A673 (cell line): ENCODE measurements at regions not wholly inside any gene's neighbourhood (a gene's known extent, or its start where the extent isn't known, plus 50 kb on each side); places are given as distances from the start of the nearest gene placed in this dataset.

Experiments
- BruUV-seq: library from RNA; stranded (reverse); fragments of 400-500 nt; replicated peaks from 2 replicates; lab custom pipeline; 2021; lab: Mats Ljungman, UMichigan
- CTCF ChIA-PET: fragments of 300-600 bp; sonication (Branson Sonifier 250); formaldehyde crosslinking; loops from one replicate; lab custom pipeline; 2022; ENCODE audit warnings: antibody characterized with exemption; lab: Charles Lee
- POLR2A ChIA-PET: fragments of 300-600 bp; sonication (Branson Sonifier 250); formaldehyde crosslinking; loops from one replicate; lab custom pipeline; 2022; ENCODE audit warnings: antibody characterized with exemption; ENCODE audit not compliant: low non-redundant PET; lab: Charles Lee
- DNase-seq: peaks from one replicate; pipeline ENCODE4 v3.0.0-alpha.2; 2015; ENCODE audit warnings: low spot score
- H3K27ac ChIP-seq: fragments of 200-600 bp; sonication (generic); 2 replicates; pipeline ENCODE4 v1.5.1; 2016; ENCODE audit warnings: mixed run types, low read depth, mild to moderate bottlenecking, mixed read lengths, antibody characterized with exemption, low read length; ENCODE audit not compliant: poor library complexity, severe bottlenecking
- H3K27me3 ChIP-seq: fragments of 200-600 bp; sonication (generic); replicated peaks from 2 replicates; pipeline ENCODE4 v1.6.1; 2017; ENCODE audit warnings: mixed run types, low read depth, mild to moderate bottlenecking, mixed read lengths, antibody characterized with exemption, low read length; ENCODE audit not compliant: insufficient read depth, poor library complexity
- H3K36me3 ChIP-seq: fragments of 200-600 bp; sonication (generic); 2 replicates; pipeline ENCODE4 v1.6.1; 2016; ENCODE audit warnings: mixed run types, mild to moderate bottlenecking, mixed read lengths, antibody characterized with exemption, low read length; ENCODE audit not compliant: insufficient read depth, poor library complexity, severe bottlenecking
- H3K4me1 ChIP-seq: fragments of 200-600 bp; sonication (generic); 2 replicates; pipeline ENCODE4 v1.6.1; 2017; ENCODE audit warnings: mixed run types, mild to moderate bottlenecking, mixed read lengths, antibody characterized with exemption, low read length; ENCODE audit not compliant: insufficient read depth, poor library complexity, severe bottlenecking
- H3K4me3 ChIP-seq: fragments of 200-600 bp; sonication (generic); 2 replicates; pipeline ENCODE4 v1.5.1; 2016; ENCODE audit warnings: low read depth, mixed run types, mild to moderate bottlenecking, mixed read lengths, low read length; ENCODE audit not compliant: poor library complexity, severe bottlenecking
- H3K9me3 ChIP-seq: fragments of 200-600 bp; sonication (generic); 2 replicates; pipeline ENCODE4 v1.6.1; 2016; ENCODE audit warnings: mixed run types, low read depth, mild to moderate bottlenecking, mixed read lengths, antibody characterized with exemption, low read length; ENCODE audit not compliant: poor library complexity, severe bottlenecking
- EZH2 ChIP-seq: fragments of 200-600 bp; sonication (generic); IDR thresholded peaks from 2 replicates; pipeline ENCODE4 v1.6.1; 2017; ENCODE audit warnings: borderline replicate concordance, low read depth, mild to moderate bottlenecking, mixed read lengths, antibody characterized with exemption, low read length; ENCODE audit not compliant: poor library complexity, severe bottlenecking
- intact Hi-C: fragments of 100-400 bp; cut with micrococcal nuclease; formaldehyde crosslinking; loops from one replicate; pipeline ENCODE4 v1.10.0; 2022; ENCODE audit not compliant: unreplicated experiment
- TF ChIP-seq, protein P1 (sequence below): fragments of 300-800, 200-600 bp; sonication (generic); conservative IDR thresholded peaks from 2 replicates; pipeline ENCODE4 v1.5.1; 2017; ENCODE audit warnings: low read depth, mild to moderate bottlenecking, antibody characterized with exemption, low read length, moderate library complexity, mixed read lengths

DNA sequence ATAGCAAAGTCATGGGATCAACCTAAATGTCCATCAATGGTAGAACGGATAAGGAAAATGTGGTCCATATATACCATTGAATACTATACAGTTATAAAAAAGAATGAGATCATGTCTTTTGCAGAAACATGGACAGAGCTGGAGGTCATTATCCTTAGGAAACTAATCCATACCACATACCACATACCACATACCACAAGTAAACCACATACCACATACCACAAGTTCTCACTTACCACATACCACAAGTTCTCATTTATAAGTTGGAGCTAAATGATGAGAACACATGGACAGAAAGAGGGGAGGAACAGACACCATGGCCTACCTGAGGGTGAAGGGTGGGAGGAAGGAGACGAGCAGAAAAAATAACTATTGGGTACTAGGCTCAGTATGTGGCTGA, 154.6 kb upstream of the GHR start:
- no peaks in the 10 kb centered on the region for H3K9me3 ChIP-seq
- H3K27me3 ChIP-seq, result no peaks in the 10 kb centered on the region
- no TSS peak for BruUV-seq
- no peak for TF ChIP-seq EZH2
- TF ChIP-seq, protein P1, sequence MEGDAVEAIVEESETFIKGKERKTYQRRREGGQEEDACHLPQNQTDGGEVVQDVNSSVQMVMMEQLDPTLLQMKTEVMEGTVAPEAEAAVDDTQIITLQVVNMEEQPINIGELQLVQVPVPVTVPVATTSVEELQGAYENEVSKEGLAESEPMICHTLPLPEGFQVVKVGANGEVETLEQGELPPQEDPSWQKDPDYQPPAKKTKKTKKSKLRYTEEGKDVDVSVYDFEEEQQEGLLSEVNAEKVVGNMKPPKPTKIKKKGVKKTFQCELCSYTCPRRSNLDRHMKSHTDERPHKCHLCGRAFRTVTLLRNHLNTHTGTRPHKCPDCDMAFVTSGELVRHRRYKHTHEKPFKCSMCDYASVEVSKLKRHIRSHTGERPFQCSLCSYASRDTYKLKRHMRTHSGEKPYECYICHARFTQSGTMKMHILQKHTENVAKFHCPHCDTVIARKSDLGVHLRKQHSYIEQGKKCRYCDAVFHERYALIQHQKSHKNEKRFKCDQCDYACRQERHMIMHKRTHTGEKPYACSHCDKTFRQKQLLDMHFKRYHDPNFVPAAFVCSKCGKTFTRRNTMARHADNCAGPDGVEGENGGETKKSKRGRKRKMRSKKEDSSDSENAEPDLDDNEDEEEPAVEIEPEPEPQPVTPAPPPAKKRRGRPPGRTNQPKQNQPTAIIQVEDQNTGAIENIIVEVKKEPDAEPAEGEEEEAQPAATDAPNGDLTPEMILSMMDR, result no peak
- intact Hi-C loops, result no loop called here
- H3K27ac ChIP-seq, result no peak overlapping the region
- H3K4me1 ChIP-seq, result no peaks in the 10 kb centered on the region
- POLR2A ChIA-PET, result no interaction called here
- DNase-seq, result no peak
- H3K4me3 ChIP-seq, result no peak overlapping the region
- CTCF ChIA-PET, result no interaction called here
- no peaks in the 10 kb centered on the region for H3K36me3 ChIP-seq

DNA sequence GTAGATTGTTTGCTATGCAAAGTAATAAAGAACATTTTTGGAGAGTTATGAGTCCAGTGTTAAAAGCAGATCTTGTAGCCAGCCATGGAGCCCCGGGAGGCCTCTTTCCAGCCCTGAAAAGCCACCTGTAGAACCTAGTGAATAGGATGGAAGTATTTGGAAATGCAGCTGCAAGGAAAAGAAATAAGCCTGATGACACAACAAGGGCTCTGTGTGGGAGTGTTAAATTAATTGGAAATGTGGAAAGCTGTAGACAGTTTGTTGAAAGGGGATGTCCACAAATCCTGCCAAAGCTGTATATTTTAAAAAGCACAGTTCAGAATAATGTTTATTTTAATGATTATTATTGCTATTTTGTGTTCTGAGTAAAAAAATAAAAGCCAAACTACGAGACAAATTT, 152.5 kb upstream of the GHR start:
- BruUV-seq, result no TSS peak
- TF ChIP-seq, protein P1, result no peak
- TF ChIP-seq EZH2, result no peak
- intact Hi-C loops, result no loop called here
- DNase-seq, result no peak
- H3K27me3 ChIP-seq, result no peaks in the 10 kb centered on the region
- CTCF ChIA-PET, result no interaction called here
- H3K4me3 ChIP-seq, result no peak overlapping the region
- no peaks in the 10 kb centered on the region for H3K4me1 ChIP-seq
- POLR2A ChIA-PET, result no interaction called here
- no peaks in the 10 kb centered on the region for H3K9me3 ChIP-seq
- no peak overlapping the region for H3K27ac ChIP-seq
- no peaks in the 10 kb centered on the region for H3K36me3 ChIP-seq

DNA sequence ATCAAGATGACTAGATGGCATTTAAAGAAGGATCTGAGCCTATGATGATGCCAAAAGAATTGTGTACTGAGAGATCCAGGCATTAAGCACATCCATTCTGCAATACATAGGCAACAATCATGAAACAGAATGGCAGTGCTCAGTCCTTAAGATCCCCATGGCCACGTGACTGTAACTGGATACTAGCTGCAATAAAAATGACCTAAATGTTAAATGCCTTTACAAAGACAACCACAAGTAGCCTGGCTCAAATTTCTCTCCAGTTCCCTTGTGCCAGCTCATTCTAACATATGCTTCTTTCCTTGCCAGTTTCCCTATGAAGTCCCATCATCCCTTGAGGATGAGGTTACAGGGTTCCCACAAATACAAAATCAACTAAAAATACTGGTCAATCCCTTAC, 148.3 kb upstream of the GHR start:
- Histone ChIP-seq H3K36me3 (no peaks in the 10 kb centered on the region), H3K4me3 (no peak overlapping the region), H3K9me3 (no peaks in the 10 kb centered on the region), H3K4me1 (no peaks in the 10 kb centered on the region), H3K27ac (no peak overlapping the region), H3K27me3 (no peaks in the 10 kb centered on the region)
- no peak for DNase-seq
- BruUV-seq, result no TSS peak
- POLR2A ChIA-PET, result no interaction called here
- no peak for TF ChIP-seq EZH2
- TF ChIP-seq, protein P1, result no peak
- intact Hi-C loops, result no loop called here
- CTCF ChIA-PET, result no interaction called here
